WTC11 (cell line): ENCODE measurements at regions not wholly inside any gene's neighbourhood (a gene's known extent, or its start where the extent isn't known, plus 50 kb on each side); places are given as distances from the start of the nearest gene placed in this dataset.
"Not testable (repeated sequence)": the region's sequence is repeated elsewhere in the genome, so short reads cannot be mapped to it uniquely, and the experiment has no call there.

ENCODE experiments used
- SP1 ChIP-seq: sonication (generic); formaldehyde crosslinking; conservative IDR thresholded peaks from 2 replicates; pipeline ENCODE4 v1.8.1; 2022; ENCODE audit warnings: missing genetic modification reagents
- USF2 ChIP-seq: sonication (generic); formaldehyde crosslinking; IDR thresholded peaks from 2 replicates; pipeline ENCODE4 v1.8.1; 2023; ENCODE audit warnings: mild to moderate bottlenecking, missing genetic modification reagents, moderate library complexity
- ZNF121 ChIP-seq: sonication (generic); formaldehyde crosslinking; IDR thresholded peaks from 2 replicates; pipeline ENCODE4 v1.8.0; 2023; ENCODE audit warnings: missing genetic modification reagents
- ZNF232 ChIP-seq: sonication (generic); formaldehyde crosslinking; IDR thresholded peaks from 2 replicates; pipeline ENCODE4 v1.8.0; 2022; ENCODE audit warnings: mild to moderate bottlenecking, missing genetic modification reagents
- TF ChIP-seq, protein P1 (sequence below): fragments of 200-600 bp; IDR thresholded peaks from 2 replicates; pipeline ENCODE4 v1.8.0; 2022; ENCODE audit warnings: antibody characterized with exemption
- TF ChIP-seq, protein P2 (sequence below): sonication (generic); formaldehyde crosslinking; IDR thresholded peaks from 2 replicates; pipeline ENCODE4 v1.8.1; 2023; ENCODE audit warnings: mild to moderate bottlenecking, missing genetic modification reagents

- TF ChIP-seq, protein P1, sequence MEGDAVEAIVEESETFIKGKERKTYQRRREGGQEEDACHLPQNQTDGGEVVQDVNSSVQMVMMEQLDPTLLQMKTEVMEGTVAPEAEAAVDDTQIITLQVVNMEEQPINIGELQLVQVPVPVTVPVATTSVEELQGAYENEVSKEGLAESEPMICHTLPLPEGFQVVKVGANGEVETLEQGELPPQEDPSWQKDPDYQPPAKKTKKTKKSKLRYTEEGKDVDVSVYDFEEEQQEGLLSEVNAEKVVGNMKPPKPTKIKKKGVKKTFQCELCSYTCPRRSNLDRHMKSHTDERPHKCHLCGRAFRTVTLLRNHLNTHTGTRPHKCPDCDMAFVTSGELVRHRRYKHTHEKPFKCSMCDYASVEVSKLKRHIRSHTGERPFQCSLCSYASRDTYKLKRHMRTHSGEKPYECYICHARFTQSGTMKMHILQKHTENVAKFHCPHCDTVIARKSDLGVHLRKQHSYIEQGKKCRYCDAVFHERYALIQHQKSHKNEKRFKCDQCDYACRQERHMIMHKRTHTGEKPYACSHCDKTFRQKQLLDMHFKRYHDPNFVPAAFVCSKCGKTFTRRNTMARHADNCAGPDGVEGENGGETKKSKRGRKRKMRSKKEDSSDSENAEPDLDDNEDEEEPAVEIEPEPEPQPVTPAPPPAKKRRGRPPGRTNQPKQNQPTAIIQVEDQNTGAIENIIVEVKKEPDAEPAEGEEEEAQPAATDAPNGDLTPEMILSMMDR = not testable (repeated sequence)
- TF ChIP-seq USF2 (CRISPR knock-in tag); ZNF232 (CRISPR knock-in tag); SP1; ZNF121 (CRISPR knock-in tag): not testable (repeated sequence)
- TF ChIP-seq, protein P2, sequence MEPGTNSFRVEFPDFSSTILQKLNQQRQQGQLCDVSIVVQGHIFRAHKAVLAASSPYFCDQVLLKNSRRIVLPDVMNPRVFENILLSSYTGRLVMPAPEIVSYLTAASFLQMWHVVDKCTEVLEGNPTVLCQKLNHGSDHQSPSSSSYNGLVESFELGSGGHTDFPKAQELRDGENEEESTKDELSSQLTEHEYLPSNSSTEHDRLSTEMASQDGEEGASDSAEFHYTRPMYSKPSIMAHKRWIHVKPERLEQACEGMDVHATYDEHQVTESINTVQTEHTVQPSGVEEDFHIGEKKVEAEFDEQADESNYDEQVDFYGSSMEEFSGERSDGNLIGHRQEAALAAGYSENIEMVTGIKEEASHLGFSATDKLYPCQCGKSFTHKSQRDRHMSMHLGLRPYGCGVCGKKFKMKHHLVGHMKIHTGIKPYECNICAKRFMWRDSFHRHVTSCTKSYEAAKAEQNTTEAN (CRISPR knock-in tag) = not testable (repeated sequence)
Observed at GRCh38 chr11:33527738-33528137, 172.9 kb downstream of the C11orf91 start.
